ENCODE measurements at regions not wholly inside any gene's neighbourhood (a gene's known extent, or its start where the extent isn't known, plus 50 kb on each side); places are given as distances from the start of the nearest gene placed in this dataset.
"Not testable (repeated sequence)": the region's sequence is repeated elsewhere in the genome, so short reads cannot be mapped to it uniquely, and the experiment has no call there.

GRCh38 chr16:86074651-86075487 lies 175.9 kb downstream of the IRF8 start:
- peak in 1 of 5 donors; percentile 18 for DNase-seq
- Histone ChIP-seq H3K9me3 (ENCODE audit: low read length) (no peaks in the 10 kb centered on the region), H3K27ac (ENCODE audit: low read depth, low read length) (no peak overlapping the region), H3K4me1 (ENCODE audit: insufficient read depth, low read length) (no peaks in the 10 kb centered on the region), H3K36me3 (ENCODE audit: insufficient read depth, low read length) (no peaks in the 10 kb centered on the region), H3K27me3 (ENCODE audit: insufficient read depth, low read length, poor library complexity, severe bottlenecking) (peaks cover 5% of the 10 kb centered on the region), H3K4me3 (ENCODE audit: low read length) (no peak overlapping the region)
- ChIA-PET POLR2A (no interaction called here), CTCF (no interaction called here)
- Mint-ChIP-seq H3K27me3 (peaks cover 17 to 48% of the 10 kb centered on the region in 2 donors), H3K9me3 (no peaks in the 10 kb centered on the region), H3K36me3 (no peaks in the 10 kb centered on the region), H3K27ac (peak overlapping the region in 1 of 8 donors; percentile 63), H3K4me3 (no peak overlapping the region), H3K4me1 (no peaks in the 10 kb centered on the region)

- DNase-seq = peak in 1 of 5 donors; percentile 26
- H3K36me3 ChIP-seq (ENCODE audit: insufficient read depth, low read length) = no peaks in the 10 kb centered on the region
- ChIA-PET POLR2A (no interaction called here), CTCF (no interaction called here)
- H3K4me3 ChIP-seq (ENCODE audit: low read length) = no peak overlapping the region
- Mint-ChIP-seq H3K36me3 (no peaks in the 10 kb centered on the region), H3K4me3 (no peak overlapping the region), H3K27ac (peak overlapping the region in 1 of 8 donors; percentile 76), H3K27me3 (peaks cover 14 to 51% of the 10 kb centered on the region in 2 donors), H3K9me3 (no peaks in the 10 kb centered on the region), H3K4me1 (no peaks in the 10 kb centered on the region)
- peaks cover 5% of the 10 kb centered on the region for H3K27me3 ChIP-seq (ENCODE audit: insufficient read depth, low read length, poor library complexity, severe bottlenecking)
- no peaks in the 10 kb centered on the region for H3K4me1 ChIP-seq (ENCODE audit: insufficient read depth, low read length)
- no peaks in the 10 kb centered on the region for H3K9me3 ChIP-seq (ENCODE audit: low read length)
- no peak overlapping the region for H3K27ac ChIP-seq (ENCODE audit: low read depth, low read length)
Observed at GRCh38 chr16:86075488-86075785, 176.5 kb downstream of the IRF8 start.

GRCh38 chr16:86075839-86076440 lies 177.0 kb downstream of the IRF8 start:
- H3K36me3 ChIP-seq (ENCODE audit: insufficient read depth, low read length) = no peaks in the 10 kb centered on the region
- Mint-ChIP-seq H3K27me3 (peaks cover 11 to 45% of the 10 kb centered on the region in 2 donors), H3K4me1 (no peaks in the 10 kb centered on the region), H3K9me3 (no peaks in the 10 kb centered on the region), H3K4me3 (no peak overlapping the region), H3K36me3 (no peaks in the 10 kb centered on the region), H3K27ac (peak overlapping the region in 1 of 8 donors; percentile 76)
- DNase-seq = peak in 1 of 5 donors; percentile 11
- H3K4me3 ChIP-seq (ENCODE audit: low read length) = no peak overlapping the region
- no peaks in the 10 kb centered on the region for H3K9me3 ChIP-seq (ENCODE audit: low read length)
- H3K4me1 ChIP-seq (ENCODE audit: insufficient read depth, low read length) = no peaks in the 10 kb centered on the region
- ChIA-PET CTCF (no interaction called here), POLR2A (no interaction called here)
- no peak overlapping the region for H3K27ac ChIP-seq (ENCODE audit: low read depth, low read length)
- peaks cover 5% of the 10 kb centered on the region for H3K27me3 ChIP-seq (ENCODE audit: insufficient read depth, low read length, poor library complexity, severe bottlenecking)

GRCh38 chr16:86076606-86077005 lies 177.6 kb downstream of the IRF8 start:
- ChIA-PET POLR2A (no interaction called here), CTCF (no interaction called here)

GRCh38 chr16:86077243-86077940 lies 178.4 kb downstream of the IRF8 start:
- Mint-ChIP-seq H3K36me3 (no peaks in the 10 kb centered on the region), H3K27me3 (peaks cover 7 to 36% of the 10 kb centered on the region in 2 donors), H3K9me3 (no peaks in the 10 kb centered on the region), H3K27ac (no peak overlapping the region), H3K4me1 (no peaks in the 10 kb centered on the region), H3K4me3 (no peak overlapping the region)
- peaks cover 5% of the 10 kb centered on the region for H3K27me3 ChIP-seq (ENCODE audit: insufficient read depth, low read length, poor library complexity, severe bottlenecking)
- no peak overlapping the region for H3K27ac ChIP-seq (ENCODE audit: low read depth, low read length)
- DNase-seq = peak in 1 of 5 donors; percentile 14
- ChIA-PET POLR2A (no interaction called here), CTCF (no interaction called here)
- H3K36me3 ChIP-seq (ENCODE audit: insufficient read depth, low read length) = no peaks in the 10 kb centered on the region
- H3K9me3 ChIP-seq (ENCODE audit: low read length) = no peaks in the 10 kb centered on the region
- H3K4me1 ChIP-seq (ENCODE audit: insufficient read depth, low read length) = no peaks in the 10 kb centered on the region
- H3K4me3 ChIP-seq (ENCODE audit: low read length) = no peak overlapping the region

More at GRCh38 chr16:86076606-86077005, 177.6 kb downstream of the IRF8 start:
- peaks cover 5% of the 10 kb centered on the region for H3K27me3 ChIP-seq (ENCODE audit: insufficient read depth, low read length, poor library complexity, severe bottlenecking)
- H3K9me3 Mint-ChIP-seq = no peaks in the 10 kb centered on the region
- no peak overlapping the region for H3K4me3 Mint-ChIP-seq
- H3K27ac Mint-ChIP-seq = no peak overlapping the region
- H3K4me1 Mint-ChIP-seq = no peaks in the 10 kb centered on the region
- no peaks in the 10 kb centered on the region for H3K4me1 ChIP-seq (ENCODE audit: insufficient read depth, low read length)
- H3K36me3 Mint-ChIP-seq = no peaks in the 10 kb centered on the region
- H3K36me3 ChIP-seq (ENCODE audit: insufficient read depth, low read length) = no peaks in the 10 kb centered on the region
- no peak for DNase-seq
- H3K27ac ChIP-seq (ENCODE audit: low read depth, low read length) = no peak overlapping the region
- no peaks in the 10 kb centered on the region for H3K9me3 ChIP-seq (ENCODE audit: low read length)
- H3K27me3 Mint-ChIP-seq = peaks cover 10 to 44% of the 10 kb centered on the region in 2 donors
- H3K4me3 ChIP-seq (ENCODE audit: low read length) = no peak overlapping the region

GRCh38 chr16:86078121-86078600 lies 179.2 kb downstream of the IRF8 start:
- Mint-ChIP-seq H3K27ac (no peak overlapping the region), H3K4me1 (no peaks in the 10 kb centered on the region), H3K4me3 (no peak overlapping the region), H3K36me3 (no peaks in the 10 kb centered on the region), H3K9me3 (no peaks in the 10 kb centered on the region), H3K27me3 (peaks cover 7 to 28% of the 10 kb centered on the region in 2 donors)
- H3K27me3 ChIP-seq (ENCODE audit: insufficient read depth, low read length, poor library complexity, severe bottlenecking) = peaks cover 4% of the 10 kb centered on the region
- CTCF ChIA-PET = no interaction called here
- no peaks in the 10 kb centered on the region for H3K36me3 ChIP-seq (ENCODE audit: insufficient read depth, low read length)
- H3K9me3 ChIP-seq (ENCODE audit: low read length) = no peaks in the 10 kb centered on the region
- no peaks in the 10 kb centered on the region for H3K4me1 ChIP-seq (ENCODE audit: insufficient read depth, low read length)
- peak in 1 of 5 donors; percentile 21 for DNase-seq
- POLR2A ChIA-PET = no interaction called here
- H3K4me3 ChIP-seq (ENCODE audit: low read length) = no peak overlapping the region
- H3K27ac ChIP-seq (ENCODE audit: low read depth, low read length) = no peak overlapping the region

- H3K4me3 Mint-ChIP-seq; H3K4me1 Mint-ChIP-seq; H3K4me3 ChIP-seq (ENCODE audit: low read length); DNase-seq; H3K36me3 ChIP-seq (ENCODE audit: insufficient read depth, low read length); H3K27ac Mint-ChIP-seq; H3K36me3 Mint-ChIP-seq; H3K4me1 ChIP-seq (ENCODE audit: insufficient read depth, low read length); H3K27me3 ChIP-seq (ENCODE audit: insufficient read depth, low read length, poor library complexity, severe bottlenecking); H3K9me3 ChIP-seq (ENCODE audit: low read length); CTCF ChIA-PET; H3K27ac ChIP-seq (ENCODE audit: low read depth, low read length); H3K9me3 Mint-ChIP-seq; POLR2A ChIA-PET: not testable (repeated sequence)
- peaks cover 9 to 25% of the 10 kb centered on the region in 2 donors for H3K27me3 Mint-ChIP-seq
Observed at GRCh38 chr16:86078711-86079110, 179.7 kb downstream of the IRF8 start.

- Histone ChIP-seq H3K4me3 (ENCODE audit: low read length) (no peak overlapping the region), H3K27ac (ENCODE audit: low read depth, low read length) (no peak overlapping the region), H3K9me3 (ENCODE audit: low read length) (no peaks in the 10 kb centered on the region), H3K4me1 (ENCODE audit: insufficient read depth, low read length) (no peaks in the 10 kb centered on the region), H3K27me3 (ENCODE audit: insufficient read depth, low read length, poor library complexity, severe bottlenecking) (no peaks in the 10 kb centered on the region), H3K36me3 (ENCODE audit: insufficient read depth, low read length) (no peaks in the 10 kb centered on the region)
- no peaks in the 10 kb centered on the region for H3K4me1 Mint-ChIP-seq
- DNase-seq = no peak
- POLR2A ChIA-PET = no interaction called here
- H3K27ac Mint-ChIP-seq = no peak overlapping the region
- H3K27me3 Mint-ChIP-seq = peaks cover 7 to 20% of the 10 kb centered on the region in 2 donors
- H3K4me3 Mint-ChIP-seq = no peak overlapping the region
- no peaks in the 10 kb centered on the region for H3K36me3 Mint-ChIP-seq
- H3K9me3 Mint-ChIP-seq = no peaks in the 10 kb centered on the region
- CTCF ChIA-PET = no interaction called here
Observed at GRCh38 chr16:86079255-86079885, 180.4 kb downstream of the IRF8 start.
